ENCODE measurements at regions not wholly inside any gene's neighbourhood (a gene's known extent, or its start where the extent isn't known, plus 50 kb on each side); places are given as distances from the start of the nearest gene placed in this dataset.

DNA sequence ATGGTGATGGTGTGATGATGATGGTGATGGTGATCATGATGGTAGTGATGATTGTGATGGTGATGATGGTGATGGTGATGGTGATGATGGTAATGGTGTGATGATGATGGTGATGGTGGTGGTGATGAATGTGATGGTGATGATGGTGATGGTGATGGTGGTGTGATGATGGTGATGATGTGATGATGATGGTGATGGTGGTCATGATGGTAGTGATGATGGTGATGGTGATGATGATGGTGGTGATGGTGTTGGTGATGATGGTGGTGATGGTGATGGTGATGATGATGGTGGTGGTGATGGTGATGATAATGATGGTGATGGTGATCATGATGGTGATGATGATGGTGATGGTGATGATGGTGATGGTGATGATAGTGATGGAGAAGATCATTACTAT lies 120.3 kb downstream of the ZNF664 start:
- H3K9me3 Mint-ChIP-seq: no peaks in the 10 kb centered on the region
- no peaks in the 10 kb centered on the region for H3K79me2 ChIP-seq (ENCODE audit: low read depth)
- H3K4me1 Mint-ChIP-seq: peaks cover 11% of the 10 kb centered on the region
- H3F3A ChIP-seq (ENCODE audit: low read depth): peaks cover 8% of the 10 kb centered on the region
- H3K9ac ChIP-seq: no peak overlapping the region
- TF ChIP-seq, protein P1, sequence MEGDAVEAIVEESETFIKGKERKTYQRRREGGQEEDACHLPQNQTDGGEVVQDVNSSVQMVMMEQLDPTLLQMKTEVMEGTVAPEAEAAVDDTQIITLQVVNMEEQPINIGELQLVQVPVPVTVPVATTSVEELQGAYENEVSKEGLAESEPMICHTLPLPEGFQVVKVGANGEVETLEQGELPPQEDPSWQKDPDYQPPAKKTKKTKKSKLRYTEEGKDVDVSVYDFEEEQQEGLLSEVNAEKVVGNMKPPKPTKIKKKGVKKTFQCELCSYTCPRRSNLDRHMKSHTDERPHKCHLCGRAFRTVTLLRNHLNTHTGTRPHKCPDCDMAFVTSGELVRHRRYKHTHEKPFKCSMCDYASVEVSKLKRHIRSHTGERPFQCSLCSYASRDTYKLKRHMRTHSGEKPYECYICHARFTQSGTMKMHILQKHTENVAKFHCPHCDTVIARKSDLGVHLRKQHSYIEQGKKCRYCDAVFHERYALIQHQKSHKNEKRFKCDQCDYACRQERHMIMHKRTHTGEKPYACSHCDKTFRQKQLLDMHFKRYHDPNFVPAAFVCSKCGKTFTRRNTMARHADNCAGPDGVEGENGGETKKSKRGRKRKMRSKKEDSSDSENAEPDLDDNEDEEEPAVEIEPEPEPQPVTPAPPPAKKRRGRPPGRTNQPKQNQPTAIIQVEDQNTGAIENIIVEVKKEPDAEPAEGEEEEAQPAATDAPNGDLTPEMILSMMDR (IDR thresholded peaks at IDR 0.05): no peak
- TF ChIP-seq EZH2phosphoT487 (IDR thresholded peaks at IDR 0.05): no peak
- TF ChIP-seq EZH2 (IDR thresholded peaks at IDR 0.05): no peak
- H3K4me1 ChIP-seq: peaks cover 8% of the 10 kb centered on the region
- no peaks in the 10 kb centered on the region for H3K9me3 ChIP-seq (ENCODE audit: low read depth)
- H2AFZ ChIP-seq (replicated peaks): no peak overlapping the region
- no peak for DNase-seq (ENCODE audit: low spot score)
- no peaks in the 10 kb centered on the region for H3K27me3 ChIP-seq
- no peak overlapping the region for H3K4me3 ChIP-seq
- H3K36me3 Mint-ChIP-seq: peaks cover 2% of the 10 kb centered on the region
- no peak overlapping the region for H3K4me2 ChIP-seq
- H3K27me3 Mint-ChIP-seq (ENCODE audit: insufficient read depth, low read depth): no peaks in the 10 kb centered on the region
- H3K4me3 Mint-ChIP-seq: no peak overlapping the region
- H4K20me1 ChIP-seq (ENCODE audit: low read depth): no peaks in the 10 kb centered on the region
- H3K27ac ChIP-seq: no peak overlapping the region
- H3K27ac Mint-ChIP-seq: no peak overlapping the region
- no peaks in the 10 kb centered on the region for H3K36me3 ChIP-seq

- Histone ChIP-seq H4K20me1 (ENCODE audit: low read depth) (no peaks in the 10 kb centered on the region), H3F3A (ENCODE audit: low read depth) (peaks cover 11% of the 10 kb centered on the region), H3K9ac (no peak overlapping the region), H3K4me1 (peaks cover 16% of the 10 kb centered on the region), H3K4me2 (no peak overlapping the region), H3K27ac (no peak overlapping the region), H3K27me3 (no peaks in the 10 kb centered on the region), H3K4me3 (no peak overlapping the region), H3K79me2 (ENCODE audit: low read depth) (no peaks in the 10 kb centered on the region), H3K36me3 (no peaks in the 10 kb centered on the region), H2AFZ (replicated peaks) (no peak overlapping the region), H3K9me3 (ENCODE audit: low read depth) (no peaks in the 10 kb centered on the region)
- Mint-ChIP-seq H3K27ac (no peak overlapping the region), H3K4me3 (no peak overlapping the region), H3K9me3 (no peaks in the 10 kb centered on the region), H3K27me3 (ENCODE audit: insufficient read depth, low read depth) (peaks cover 3% of the 10 kb centered on the region), H3K36me3 (peaks cover 4% of the 10 kb centered on the region), H3K4me1 (peaks cover 18% of the 10 kb centered on the region)
- DNase-seq (ENCODE audit: low spot score): no peak
- TF ChIP-seq EZH2 (IDR thresholded peaks at IDR 0.05) (no peak), EZH2phosphoT487 (IDR thresholded peaks at IDR 0.05) (no peak)
- TF ChIP-seq, protein P1 (IDR thresholded peaks at IDR 0.05): no peak
Measured at GRCh38 chr12:124094188-124094587, 121.2 kb downstream of the ZNF664 start.

DNA sequence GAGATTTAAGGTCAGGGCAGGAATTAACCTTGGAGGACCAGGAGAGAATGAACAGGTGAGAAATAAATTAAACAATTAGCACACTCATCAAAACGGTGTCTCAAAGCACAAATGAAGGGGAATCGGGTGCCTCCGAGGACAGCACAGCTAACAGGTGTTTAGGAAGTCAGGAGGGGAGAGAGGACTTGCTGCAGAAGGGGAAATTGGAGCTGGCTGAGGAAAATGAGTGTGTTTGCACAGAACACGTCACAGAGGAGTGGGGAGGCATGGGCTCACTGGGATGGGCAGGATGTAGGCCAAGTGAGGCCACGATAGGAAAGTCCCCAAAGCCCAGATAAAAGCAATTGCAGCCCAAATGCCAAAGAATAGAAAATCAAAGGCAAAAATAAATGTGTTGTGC lies 121.7 kb downstream of the ZNF664 start:
- Histone ChIP-seq H3K36me3 (no peaks in the 10 kb centered on the region), H3F3A (ENCODE audit: low read depth) (peaks cover 11% of the 10 kb centered on the region), H4K20me1 (ENCODE audit: low read depth) (no peaks in the 10 kb centered on the region), H2AFZ (replicated peaks) (no peak overlapping the region), H3K9me3 (ENCODE audit: low read depth) (no peaks in the 10 kb centered on the region), H3K79me2 (ENCODE audit: low read depth) (no peaks in the 10 kb centered on the region), H3K4me2 (no peak overlapping the region), H3K4me3 (no peak overlapping the region), H3K27me3 (no peaks in the 10 kb centered on the region), H3K4me1 (peaks cover 16% of the 10 kb centered on the region), H3K27ac (no peak overlapping the region), H3K9ac (no peak overlapping the region)
- Mint-ChIP-seq H3K27ac (no peak overlapping the region), H3K36me3 (peaks cover 4% of the 10 kb centered on the region), H3K4me3 (no peak overlapping the region), H3K4me1 (peaks cover 24% of the 10 kb centered on the region), H3K9me3 (peaks cover 2% of the 10 kb centered on the region), H3K27me3 (ENCODE audit: insufficient read depth, low read depth) (peaks cover 3% of the 10 kb centered on the region)
- no peak for DNase-seq (ENCODE audit: low spot score)
- TF ChIP-seq EZH2phosphoT487 (IDR thresholded peaks at IDR 0.05): no peak
- TF ChIP-seq, protein P1 (IDR thresholded peaks at IDR 0.05): no peak
- no peak for TF ChIP-seq EZH2 (IDR thresholded peaks at IDR 0.05)

Measured in neural progenitor cell (in vitro differentiated cells).